GM04504 (cell line): ENCODE measurements at regions not wholly inside any gene's neighbourhood (a gene's known extent, or its start where the extent isn't known, plus 50 kb on each side); places are given as distances from the start of the nearest gene placed in this dataset.

Source experiments
- DNase-seq: peaks from one replicate; pipeline ENCODE4 v3.0.0-alpha.2; 2012; ENCODE audit warnings: low read depth

DNA sequence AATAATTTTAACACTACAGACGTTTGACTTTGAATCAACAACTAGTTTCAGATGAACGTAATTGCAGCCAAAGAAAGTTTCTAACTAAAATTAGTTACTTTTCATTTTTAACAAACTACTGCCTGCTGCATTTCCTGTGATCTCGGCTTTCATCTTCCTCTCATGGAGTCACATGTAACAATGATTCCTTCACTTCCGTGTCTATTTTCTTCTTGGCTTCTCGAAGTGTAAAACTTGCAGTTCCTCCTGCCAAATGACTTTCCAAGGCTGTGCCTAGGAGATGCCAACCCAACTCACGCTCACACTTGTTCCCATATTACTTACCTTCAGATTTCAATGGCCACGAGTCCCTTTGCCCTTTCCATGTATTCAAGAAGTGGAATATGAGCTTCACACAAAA is 1406.3 kb upstream of the CELF4 start:
- DNase-seq: no peak

DNA sequence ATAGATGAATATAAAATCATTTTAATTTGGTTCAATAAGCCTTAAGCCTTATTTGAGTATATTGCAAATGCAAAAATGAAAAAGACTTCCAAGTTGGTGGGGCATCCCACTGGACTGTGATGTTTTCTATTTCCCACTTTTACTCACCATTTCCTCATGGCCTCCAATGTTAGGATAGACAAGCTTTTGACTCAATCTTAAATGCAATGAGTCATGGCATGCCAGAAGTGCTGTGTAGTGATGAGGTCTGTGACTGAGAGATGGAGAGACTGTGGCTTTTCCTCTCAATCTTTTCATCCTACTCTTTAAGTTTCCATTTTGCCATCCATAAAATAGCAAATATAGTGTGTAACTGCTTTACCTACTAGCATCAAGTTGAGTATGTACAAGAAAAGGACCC is 1401.2 kb upstream of the CELF4 start:
- no peak for DNase-seq

DNA sequence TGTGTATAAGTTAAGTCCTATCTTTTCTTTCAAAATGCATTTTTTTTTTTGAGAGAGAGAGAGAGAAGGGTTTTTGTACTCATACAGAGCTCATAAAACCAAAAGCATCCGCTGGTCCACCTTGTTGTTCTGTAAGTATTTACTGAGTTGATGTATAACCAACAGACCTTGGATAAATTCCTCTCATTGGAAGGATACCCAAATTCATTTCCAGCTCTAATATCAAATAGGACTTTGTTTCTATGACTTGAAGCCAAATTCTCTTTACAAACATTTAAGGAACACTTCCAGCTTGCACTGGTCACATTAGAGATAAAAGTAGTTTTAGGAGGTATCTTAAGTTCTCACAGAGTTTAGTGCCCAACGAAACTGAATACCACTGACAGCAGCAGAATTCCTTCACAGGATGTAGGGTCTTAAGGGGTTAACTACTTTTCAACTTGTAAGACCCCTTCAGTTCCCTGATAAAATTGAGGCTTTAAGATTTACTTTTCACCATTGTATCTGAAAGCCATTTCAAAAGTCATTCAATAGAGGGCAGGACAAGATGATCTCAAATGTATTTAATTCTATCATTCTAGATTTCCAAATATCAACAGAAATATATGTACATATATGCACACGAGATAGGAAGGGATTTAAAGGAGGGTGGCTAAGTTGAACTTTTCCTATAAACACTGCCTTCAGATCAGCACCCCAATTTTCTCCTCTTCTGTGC is 1398.5 kb upstream of the CELF4 start:
- DNase-seq: no peak

DNA sequence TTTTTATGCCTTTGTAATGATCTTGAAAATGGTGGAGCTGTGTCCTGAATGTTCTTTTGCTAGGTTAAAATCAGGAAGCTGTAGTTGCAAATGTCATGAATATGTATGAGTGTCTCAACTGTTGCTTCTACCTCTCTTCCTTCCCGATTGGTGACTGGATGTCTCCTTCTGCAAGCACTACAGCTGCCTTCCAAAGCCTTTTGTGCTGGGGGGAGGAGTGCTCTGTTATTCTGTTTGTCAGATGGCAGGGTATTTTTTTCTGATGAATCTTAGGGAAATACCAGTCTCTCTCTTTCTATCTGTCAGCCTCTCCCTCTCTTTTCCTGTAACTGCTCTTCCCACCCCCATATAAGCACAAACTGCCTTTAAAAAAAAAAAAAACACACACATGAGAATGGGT is 1396.3 kb upstream of the CELF4 start:
- DNase-seq: no peak

DNA sequence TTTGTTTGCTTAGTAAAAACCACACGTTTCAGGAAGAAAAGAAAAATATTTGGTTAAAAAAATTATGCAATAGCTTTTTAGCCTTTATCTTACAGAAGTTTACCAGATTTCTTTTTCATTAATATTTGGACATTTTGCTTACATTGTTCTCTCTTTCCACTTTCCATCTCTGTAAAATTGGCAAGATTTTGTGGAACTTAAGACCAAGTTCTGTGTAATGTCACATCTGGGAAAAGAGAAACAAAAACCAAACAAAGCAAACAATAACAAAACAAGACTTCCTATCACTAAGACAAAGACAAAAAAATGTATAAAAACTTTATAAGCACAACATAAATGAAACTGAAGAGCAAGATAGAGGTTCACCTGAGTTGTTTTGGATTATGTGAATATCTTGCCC is 1392.1 kb upstream of the CELF4 start:
- DNase-seq: no peak

DNA sequence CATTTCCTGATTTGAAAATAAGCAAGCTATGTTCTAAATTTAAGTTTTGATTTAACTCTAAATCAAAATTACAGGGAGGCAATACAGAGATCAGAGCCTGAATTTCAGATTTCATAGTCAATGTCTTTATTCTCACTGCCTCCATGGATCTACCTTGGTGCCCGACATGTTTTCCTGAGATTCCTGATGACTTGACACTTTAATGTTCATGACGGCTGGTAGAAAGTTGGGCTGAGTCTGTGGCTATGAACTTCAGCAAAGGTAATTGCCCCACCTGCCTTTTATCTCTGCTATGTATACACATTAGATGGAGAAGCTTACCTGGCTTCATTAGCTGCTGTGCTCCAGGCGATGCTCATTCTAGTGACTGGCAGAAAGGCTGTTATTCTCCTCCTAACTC is 1390.5 kb upstream of the CELF4 start:
- no peak for DNase-seq

DNA sequence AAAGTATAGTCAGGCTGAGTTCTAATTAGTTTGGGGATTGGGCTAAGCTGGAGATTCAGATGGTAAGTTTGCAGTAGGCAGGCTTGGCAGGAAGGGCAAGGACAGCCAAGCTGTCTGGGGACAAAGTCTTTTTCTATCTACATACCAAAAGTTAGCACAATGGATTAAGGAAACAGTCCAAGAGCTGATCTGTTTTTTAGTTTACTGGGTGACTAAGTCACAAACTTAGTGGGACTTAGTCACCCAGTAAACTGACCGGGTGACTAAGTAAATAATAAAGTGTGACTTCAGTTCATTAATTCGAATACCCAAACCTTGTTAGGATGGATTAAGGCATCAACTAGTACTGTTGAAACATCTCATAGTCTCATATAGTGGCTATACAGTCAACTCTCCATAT is 1386.0 kb upstream of the CELF4 start:
- no peak for DNase-seq

DNA sequence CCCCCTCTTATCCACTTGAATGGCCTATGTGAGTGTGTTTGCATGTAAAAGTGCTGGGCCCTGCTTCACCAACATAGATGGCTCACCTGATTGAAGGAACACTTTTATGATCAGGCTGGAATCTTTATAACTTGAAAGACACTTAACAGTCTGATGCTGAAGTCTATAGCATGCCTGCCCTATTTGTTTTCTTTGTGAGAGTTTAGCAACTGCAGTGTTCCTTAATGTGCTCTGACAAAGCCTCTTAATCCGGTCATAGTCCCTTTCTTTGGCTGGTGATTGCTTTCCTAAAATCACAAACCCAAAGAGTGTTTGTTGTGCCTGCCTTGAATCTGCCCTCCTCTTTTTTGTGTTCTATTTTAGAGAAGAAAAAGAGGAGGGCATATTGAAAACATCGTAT is 1382.8 kb upstream of the CELF4 start:
- DNase-seq: no peak

DNA sequence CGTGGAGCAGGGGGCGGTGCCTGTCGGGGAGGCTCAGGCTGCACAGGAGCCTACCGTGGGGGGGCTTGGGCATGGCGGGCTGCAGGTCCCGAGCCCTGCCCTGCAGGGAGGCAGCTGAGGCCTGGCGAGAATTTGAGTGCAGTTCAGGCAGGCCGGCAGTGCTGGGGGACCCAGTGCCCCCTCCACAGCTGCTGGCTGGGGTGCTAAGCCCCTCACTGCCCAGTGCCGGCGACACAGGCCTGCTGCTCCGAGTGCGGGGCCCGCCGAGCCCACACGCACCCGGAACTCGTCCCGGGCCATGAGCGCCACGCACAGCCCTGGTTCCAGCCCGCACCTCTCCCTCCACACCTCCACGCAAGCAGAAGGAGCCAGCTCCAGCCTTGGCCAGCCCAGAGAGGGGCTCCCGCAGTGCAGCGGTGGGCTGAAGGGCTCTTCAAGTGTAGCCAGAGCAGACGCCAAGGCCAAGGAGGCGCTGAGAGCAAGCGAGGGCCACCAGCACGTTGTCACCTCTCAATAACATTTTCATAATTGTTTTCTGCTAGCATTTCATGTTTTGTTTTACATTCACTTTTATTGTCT is 1378.9 kb upstream of the CELF4 start:
- no peak for DNase-seq

DNA sequence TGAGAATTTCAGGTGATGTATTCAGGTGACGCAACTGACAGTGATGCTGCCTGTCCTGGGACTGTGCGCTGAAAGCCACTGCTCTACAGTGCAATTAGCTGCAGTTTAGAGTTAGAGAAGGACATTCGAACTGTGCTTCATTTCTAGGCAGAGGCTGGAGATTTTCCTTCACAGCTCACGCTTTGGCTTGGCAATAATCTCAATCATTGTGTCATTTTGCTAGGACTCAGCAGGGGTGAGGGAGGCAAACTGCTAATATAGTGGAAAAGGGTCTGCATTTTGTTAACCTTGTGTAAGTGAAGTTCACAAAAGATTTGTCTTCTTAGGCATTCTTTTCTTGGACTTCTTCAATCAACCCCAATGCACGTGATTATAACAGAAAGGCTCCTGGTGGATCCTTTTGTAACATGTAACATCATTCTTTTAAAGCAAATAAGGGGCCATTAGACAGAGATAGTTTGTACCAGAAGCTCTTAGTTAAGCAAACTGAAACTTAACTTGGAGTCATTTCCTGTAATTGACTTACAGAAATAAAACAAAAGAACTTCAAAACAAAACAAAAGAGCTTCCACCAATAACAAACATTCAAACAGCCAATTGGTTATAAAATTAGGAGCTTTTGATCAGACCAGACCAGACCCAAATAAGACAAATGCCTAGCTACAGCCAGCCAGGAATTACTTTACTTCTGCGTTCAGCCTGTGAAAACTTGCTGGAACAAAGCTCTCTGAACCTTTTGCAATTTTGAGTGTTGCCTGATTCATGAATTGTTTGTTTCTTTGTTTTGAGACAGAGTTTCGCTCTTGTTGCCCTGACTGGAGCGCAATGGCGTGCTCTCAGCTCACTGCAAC is 1376.3 kb upstream of the CELF4 start:
- no peak for DNase-seq

DNA sequence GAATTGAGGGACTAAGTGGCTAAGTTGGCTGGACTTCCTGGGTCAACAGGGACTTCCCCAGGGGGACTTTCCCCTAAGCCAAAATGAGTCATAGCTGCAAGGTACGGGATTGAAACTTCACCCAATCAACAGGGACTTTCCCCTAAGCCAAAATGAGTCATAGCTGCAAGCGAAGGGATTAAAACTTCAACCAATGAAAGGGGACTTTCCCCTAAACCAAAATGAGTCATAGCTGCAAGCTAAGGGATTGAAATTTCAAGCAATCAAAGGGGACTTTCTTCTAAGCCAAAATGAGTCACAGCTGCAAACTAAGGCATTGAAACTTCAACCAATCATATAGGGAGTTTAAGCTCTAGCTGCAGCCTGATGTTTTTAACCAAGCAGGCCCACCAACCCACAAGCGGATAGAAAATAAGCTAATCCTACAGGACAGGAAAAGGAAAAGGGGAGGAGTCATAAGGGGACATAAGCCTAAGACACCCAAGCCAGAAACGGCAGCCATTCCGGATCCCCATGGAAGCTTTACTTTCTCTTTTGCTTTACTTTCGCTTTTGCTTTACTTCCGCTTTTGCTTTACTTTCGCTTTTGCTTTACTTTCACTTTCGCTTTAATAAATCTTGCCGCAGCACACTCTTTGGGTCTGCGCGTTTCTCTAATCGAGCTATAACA is 1375.4 kb upstream of the CELF4 start:
- DNase-seq: no peak

DNA sequence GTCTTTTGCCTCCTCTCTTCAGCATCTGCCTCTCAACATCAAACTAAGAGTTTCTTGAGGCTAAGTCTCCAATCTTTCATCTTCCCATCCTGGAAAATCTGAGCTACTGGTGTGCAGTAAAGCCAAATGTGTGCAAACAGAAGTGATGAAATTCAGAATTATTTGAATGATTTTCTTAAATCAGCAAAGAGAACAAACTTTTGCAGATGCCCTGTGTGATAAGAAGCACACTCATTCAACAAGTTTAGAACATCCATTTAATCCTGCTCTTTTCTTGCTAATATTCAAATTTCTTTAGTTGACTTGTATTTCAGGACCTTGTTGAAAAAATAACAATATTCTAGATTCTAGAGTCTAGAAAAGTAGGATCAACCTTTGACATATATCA is 1374.9 kb upstream of the CELF4 start:
- DNase-seq: no peak

DNA sequence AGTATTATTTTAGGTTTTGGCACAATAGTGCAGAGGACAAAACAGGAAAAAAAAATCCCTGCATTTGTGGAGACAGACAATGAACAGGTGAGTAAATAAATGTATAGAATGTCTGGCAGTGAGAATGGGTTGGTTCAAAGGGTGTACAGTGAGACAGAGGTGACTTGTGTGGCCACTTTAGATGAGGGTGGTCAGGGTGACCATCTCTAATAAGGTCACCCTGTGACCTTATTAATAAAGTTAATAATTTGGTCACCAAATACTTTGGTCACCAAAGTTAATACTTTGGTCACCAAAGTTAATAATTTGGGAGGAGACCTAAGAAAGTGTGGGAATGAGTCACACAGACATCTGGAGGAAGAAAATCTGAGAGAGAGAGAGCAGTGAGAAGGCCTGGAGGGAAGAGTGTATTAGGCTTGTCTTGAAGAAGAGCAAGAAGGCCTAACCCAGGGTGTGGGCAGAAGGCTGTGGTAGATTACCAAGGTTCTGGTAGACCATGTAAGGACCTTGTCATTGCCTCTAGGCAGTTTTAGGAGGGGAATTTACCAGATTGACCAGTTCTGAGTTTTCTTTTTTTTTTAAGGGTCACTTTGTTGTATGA is 1368.4 kb upstream of the CELF4 start:
- DNase-seq: no peak

DNA sequence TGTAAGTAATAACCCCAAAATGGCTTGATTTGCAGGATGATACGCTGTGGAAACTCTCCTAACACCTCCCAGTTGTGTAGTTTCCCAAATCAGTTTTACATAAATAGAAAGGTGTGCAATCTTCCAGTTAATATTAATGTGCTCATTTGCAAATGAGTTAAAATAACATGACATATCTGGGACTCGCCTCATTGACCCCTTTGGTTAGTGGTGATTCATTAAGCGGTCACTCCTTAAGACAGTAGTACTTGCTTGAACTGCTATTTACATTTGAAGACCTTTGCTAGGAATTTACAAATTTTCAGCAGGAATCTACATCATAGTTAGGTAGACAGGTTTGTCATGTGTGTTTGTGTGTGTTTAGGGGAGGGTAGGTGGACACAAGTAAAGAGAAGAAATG is 1367.7 kb upstream of the CELF4 start:
- DNase-seq: no peak

DNA sequence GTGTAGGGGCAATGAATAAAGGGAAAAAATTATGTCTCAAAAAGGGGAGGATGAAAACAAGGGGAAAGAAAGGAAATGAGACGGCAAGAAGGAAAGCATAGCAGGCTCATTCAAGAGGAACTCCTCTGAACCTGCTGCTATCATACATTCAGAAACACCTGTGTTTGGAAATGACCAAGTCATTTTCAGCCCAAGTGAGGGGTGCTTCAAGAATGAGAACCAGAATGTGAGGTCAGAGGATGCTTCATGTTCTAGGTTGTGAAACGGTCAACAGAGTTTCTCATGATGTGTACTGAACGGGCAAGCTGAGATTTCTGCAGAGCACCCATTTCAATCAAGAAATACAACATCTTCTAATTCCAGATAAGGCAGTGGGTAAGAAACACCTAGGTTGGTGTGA is 1367.2 kb upstream of the CELF4 start:
- no peak for DNase-seq

DNA sequence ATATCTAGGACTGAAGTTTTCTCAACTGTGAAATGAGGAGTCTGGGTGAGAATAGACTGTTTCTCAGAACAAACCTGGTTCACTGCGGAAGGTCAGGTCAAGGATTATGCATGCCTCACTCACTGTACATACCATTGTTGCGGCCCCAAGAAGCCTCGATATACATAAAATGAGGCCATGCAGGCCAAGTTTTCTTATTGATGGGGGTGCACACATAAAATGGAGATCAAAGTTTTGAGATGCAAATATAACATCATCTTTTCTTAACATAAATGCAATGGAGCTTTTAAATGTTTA is 1366.1 kb upstream of the CELF4 start:
- DNase-seq: no peak

DNA sequence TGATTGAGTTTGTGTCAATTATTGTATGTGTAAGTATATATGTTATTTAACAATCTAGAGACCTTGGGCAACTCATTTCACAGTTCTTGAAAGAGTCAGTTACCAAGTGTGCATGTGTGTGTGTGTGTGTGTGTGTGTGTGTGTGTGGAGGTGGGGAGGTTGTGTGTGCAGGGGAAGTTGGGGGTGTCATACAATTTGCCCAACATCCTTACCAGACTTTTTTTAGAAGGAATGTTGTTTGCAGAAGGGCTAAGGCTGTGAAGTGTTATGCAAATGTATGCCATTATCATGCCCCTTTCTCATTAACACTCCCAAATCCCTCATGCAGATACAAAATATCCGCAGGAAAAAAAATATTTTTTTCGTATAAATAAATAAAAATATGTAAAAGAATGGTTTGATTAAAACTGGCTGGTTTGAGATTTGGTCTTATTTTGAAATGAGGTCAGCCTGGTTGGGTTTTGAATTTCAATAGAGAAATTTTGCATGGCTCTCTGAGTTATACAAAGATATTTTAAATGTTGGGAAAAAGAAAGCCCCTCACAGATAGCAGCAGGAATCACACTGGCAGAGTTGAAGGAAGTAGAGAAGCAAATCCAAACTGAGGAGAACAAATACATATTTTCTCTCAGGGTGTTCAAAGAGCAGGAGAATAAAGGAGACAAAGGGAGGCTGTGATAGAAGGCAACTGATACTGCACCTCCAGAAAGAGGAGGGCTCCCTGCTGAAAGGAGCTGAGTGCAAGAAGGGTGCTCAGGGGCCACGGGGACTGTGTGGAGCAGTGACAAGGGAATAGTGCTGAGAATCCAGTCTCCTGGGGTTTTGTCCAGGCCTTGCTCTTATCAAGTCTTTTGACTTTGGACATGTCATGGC is 1365.5 kb upstream of the CELF4 start:
- DNase-seq: no peak

DNA sequence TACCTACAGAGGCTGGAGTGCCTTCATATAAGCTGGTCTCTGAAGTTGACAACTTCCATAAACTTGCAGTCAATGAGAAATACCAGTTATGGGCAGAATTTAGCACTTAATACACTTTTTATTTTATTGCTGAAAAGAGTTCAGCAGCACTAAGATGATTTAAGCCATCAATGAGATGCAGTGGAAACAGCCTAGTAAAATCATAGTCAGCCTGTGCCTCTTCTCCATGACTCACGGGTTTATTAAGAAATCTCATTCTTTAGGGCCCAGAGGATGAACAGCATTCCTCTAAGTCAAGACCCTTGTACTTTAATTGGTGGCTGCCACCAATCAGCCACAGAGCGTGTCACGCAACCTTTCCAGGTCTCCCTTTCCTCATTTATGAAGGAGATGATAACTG is 1357.9 kb upstream of the CELF4 start:
- DNase-seq: no peak

DNA sequence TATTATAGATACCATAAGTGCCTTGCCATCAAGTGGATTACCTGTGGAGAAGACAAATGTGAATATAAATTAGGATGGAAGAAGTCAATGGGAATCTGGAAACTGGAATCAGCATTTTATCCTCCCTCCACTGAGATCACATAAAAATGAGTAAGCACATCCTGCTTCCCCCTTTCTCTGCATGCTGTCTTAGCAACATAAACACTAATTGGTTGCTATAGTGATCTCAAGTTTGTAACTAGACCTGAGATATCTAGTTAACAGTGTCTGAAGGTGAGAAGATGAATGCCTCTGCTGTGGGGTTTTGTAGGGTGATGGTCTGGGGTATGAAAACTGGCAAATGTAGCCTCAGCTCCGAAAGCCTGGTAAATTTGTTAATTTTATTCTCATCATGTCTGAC is 1357.5 kb upstream of the CELF4 start:
- no peak for DNase-seq

DNA sequence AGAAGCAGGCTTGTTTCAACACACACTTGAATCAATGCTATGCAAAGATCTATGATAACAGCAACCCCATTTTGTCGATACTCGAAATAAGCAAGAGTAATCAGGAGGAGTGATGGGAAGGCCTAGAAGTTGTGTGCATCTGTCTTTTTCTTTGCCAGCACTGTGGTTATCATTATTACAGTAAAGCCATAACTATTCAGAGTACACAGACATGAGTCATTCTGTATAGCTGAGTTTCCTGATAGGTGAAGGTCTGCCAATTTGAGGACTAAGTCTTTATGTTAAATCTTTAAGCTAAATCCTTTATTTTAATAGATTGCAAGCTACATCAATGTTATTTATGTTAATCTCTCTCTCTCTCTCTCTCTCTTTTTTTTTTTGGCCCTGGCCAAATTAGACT is 1344.4 kb upstream of the CELF4 start:
- no peak for DNase-seq

DNA sequence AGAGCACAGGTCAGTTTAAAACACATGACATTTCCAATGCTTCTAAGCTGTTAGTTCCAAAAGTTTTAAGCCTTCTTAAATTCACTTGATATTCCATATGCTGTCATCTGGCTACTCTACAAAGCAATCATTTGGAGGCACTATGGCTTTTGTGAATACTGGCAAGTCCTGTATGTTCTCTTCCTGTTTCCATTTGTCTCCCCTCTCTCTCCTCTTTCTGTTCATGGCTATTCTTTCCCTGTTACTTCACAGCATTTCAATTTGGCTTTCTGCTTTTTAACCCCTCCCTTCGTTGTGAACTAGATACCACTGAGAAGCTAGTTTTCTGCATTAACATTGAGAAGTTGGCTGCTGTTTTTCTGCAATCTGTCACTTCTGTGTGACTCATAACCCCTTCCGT is 1337.2 kb upstream of the CELF4 start:
- DNase-seq: no peak

DNA sequence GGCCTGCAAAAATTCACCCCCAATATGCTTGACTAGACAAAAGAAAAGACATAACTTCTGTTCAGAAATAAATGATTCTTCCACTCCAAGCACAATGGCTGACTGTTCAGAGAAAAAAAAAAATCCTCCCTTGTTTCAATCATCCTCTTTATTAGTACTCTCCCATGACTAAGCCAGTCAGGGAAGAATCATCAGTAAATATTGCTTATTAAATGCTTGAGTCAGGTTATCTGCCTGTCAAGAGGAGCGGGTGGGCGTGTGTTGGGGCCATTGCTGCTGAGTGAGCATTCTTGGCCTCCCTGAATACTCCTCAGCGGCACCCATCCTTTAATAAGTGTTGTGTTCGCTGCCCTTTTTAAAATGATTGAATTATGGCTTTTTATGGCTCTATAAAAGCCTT is 1334.8 kb upstream of the CELF4 start:
- no peak for DNase-seq
